Keratinocyte (primary cell): ENCODE measurements at regions not wholly inside any gene's neighbourhood (a gene's known extent, or its start where the extent isn't known, plus 50 kb on each side); places are given as distances from the start of the nearest gene placed in this dataset.

ENCODE experiments used
- EZH2 ChIP-seq: IDR thresholded peaks from one replicate; pipeline ENCODE4 v1.6.1; 2012; ENCODE audit warnings: inconsistent platforms, mild to moderate bottlenecking, low read length, moderate library complexity
- TF ChIP-seq, protein P1 (sequence below), 3 experiments: IDR thresholded peaks in 1 of 3; conservative IDR thresholded peaks in 1 of 3; optimal IDR thresholded peaks in 1 of 3; 2 replicates in 2 of 3; 3 replicates in 1 of 3; pipeline versions ENCODE3 to v1.5.1; 2011; ENCODE audit warnings: low read length in 3 of 3, mild to moderate bottlenecking in 3 of 3, moderate library complexity in 2 of 3, control low read depth in 1 of 3, inconsistent platforms in 1 of 3; ENCODE audit not compliant: insufficient read depth in 2 of 3; ENCODE audit errors: extremely low read depth in 1 of 3

GRCh38 chr10:78914502-78915189, 154.1 kb upstream of the ZMIZ1 start:
- TF ChIP-seq, protein P1, sequence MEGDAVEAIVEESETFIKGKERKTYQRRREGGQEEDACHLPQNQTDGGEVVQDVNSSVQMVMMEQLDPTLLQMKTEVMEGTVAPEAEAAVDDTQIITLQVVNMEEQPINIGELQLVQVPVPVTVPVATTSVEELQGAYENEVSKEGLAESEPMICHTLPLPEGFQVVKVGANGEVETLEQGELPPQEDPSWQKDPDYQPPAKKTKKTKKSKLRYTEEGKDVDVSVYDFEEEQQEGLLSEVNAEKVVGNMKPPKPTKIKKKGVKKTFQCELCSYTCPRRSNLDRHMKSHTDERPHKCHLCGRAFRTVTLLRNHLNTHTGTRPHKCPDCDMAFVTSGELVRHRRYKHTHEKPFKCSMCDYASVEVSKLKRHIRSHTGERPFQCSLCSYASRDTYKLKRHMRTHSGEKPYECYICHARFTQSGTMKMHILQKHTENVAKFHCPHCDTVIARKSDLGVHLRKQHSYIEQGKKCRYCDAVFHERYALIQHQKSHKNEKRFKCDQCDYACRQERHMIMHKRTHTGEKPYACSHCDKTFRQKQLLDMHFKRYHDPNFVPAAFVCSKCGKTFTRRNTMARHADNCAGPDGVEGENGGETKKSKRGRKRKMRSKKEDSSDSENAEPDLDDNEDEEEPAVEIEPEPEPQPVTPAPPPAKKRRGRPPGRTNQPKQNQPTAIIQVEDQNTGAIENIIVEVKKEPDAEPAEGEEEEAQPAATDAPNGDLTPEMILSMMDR (optimal IDR thresholded peaks at IDR 0.05 in 1 of 3, IDR thresholded peaks at IDR 0.05 in 1 of 3, conservative IDR thresholded peaks at IDR 0.05 in 1 of 3; ENCODE audit: extremely low read depth in 1 of 3, insufficient read depth in 2 of 3, low read length in 3 of 3) = no peak
- TF ChIP-seq EZH2 = no peak
